Stimulated activated CD8-positive, alpha-beta memory T cell treated with anti-CD3 and anti-CD28 coated beads, Interleukin-12 subunit alpha, Interleukin-12 subunit beta, amount 100 ng/mL, for 4 hours (primary cell): ENCODE measurements at regions not wholly inside any gene's neighbourhood (a gene's known extent, or its start where the extent isn't known, plus 50 kb on each side); places are given as distances from the start of the nearest gene placed in this dataset.

Source experiments
- DNase-seq: peaks from one replicate; pipeline ENCODE4 v3.0.0-alpha.2; 2020; ENCODE audit warnings: low read depth

DNA sequence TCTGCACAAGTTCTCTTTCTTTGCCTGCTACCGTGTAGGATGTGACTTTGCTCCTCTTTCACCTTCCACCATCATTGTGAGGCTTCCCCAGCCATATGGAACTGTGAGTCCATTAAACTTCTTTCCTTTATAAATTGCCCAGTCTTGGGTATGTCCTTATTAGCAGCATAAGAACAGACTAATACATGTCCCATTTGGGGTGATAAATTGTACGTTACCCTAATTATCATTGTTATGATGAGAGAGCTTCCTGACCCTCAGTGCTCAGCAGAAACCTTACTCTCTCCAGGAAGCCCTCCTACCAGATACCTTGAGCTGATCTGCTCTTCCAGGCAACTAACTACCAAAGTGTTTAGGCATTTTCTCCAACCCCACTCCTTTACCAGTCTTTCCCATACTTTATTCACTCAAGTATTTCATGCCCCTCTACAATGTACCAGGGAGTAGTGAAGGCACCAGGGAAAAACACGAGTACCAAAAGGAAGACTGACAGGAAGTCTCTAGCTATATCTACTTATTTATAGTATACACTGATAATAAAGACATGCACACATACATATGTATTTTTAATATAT lies 196.2 kb downstream of the MYCN start:
- no peak for DNase-seq

DNA sequence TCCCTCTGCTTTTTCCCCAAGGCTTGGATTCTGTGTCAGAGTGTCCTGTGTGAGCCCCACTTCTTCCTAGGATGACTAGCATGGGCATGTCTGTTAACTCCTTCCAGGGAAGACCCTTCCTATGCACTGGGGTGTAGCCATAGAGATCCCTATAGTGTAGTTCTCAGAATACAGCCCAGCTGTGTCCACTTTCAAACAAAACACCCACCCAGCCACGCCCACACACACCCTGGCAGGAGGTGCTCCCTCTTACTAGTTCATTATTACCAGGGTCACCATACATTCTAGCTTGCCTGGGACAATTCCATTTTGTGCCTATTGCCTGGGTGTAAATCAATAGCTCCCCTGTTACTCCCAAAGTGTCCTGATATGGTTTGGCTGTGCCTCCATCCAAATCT lies 195.6 kb downstream of the MYCN start:
- no peak for DNase-seq

DNA sequence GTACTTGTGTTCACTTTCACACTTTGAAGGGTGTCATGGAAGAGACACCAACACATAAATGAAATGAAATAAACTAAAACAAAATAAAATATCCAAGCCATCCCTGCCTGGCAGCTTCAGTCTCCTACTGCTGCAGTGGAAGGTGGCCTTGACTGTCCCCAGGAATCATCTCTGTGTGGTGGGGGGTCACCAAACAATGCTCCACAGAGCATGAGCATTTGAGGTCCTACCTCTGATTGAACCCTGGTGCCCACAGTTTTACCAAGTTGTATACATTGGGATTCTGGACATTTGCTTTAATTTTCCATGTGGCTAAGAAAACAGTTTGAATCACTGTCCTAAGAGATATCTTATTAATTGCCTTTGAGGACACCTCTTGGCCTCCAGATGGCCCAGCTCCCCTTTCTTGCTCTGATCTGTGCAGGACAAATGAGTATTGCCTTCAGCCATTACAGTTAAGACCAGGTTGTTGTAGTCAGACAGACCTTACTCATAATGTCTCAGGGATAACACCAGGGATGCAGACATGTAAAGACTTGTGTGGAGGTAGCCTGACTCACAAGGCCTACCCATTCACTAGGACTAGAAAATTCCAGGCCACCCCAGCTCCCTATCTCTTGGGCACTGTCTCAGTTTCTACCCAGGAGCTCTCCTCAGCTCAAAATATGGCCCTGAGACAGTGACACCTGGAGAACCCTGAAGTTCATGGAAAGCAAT lies 195.0 kb downstream of the MYCN start:
- DNase-seq, result no peak

DNA sequence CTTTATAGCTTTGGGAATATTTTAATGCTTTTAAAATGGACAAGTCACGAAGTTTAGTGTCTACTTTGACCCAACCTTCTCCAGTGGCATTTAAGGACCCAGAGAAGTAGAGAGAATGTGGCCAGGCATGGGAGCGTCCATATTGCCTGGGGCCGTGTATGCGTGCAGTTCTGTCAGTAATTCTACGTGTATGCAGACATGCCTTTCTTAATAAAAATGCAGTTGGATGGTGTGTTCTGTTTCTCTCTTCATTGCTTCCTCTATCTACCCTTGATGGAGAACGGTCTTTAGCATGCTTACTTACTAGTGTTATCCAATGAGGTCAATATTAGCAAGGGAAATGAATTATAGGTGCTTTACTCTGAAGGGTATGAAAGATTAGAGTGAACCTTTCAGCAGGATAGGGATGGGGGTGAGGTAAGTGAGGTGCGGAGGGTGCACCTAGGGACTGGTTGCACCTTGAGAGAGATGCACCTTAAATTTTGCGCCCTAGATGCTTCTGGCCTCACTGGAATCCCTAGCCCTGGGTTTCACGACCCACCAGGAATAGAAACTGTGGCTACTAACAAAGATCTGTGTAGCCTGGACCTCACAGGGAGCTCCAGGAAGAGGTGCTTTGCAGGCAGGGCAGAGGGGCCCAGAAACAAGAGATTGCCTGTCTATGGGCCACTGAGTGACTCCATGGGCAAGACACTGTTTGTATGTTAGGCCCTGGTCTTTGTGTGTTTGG lies 194.3 kb downstream of the MYCN start:
- DNase-seq, result no peak

DNA sequence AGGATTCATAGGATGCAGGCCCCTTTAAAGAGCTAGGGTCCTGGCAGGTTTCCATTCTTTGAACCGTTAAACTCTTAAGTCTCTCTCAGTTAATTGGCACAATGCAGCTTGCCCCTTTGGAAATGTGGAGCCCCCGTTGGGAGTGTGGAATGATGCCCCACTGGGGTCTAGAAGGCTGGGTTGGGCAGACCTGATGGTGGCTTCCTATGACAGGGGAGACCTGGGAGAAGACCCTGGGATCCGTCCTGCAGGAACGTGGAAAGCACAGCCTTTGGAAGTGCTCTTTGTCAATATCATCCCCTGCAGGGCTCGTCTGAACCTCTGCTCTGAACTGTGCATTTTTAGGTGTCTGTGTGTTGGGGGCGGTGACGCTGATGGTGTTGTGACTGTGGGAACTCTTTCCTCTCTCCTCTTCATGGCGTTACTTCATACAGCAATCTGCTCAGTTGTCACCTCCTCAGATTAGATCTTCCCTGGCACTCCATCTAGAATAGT lies 190.6 kb downstream of the MYCN start:
- DNase-seq, result no peak

DNA sequence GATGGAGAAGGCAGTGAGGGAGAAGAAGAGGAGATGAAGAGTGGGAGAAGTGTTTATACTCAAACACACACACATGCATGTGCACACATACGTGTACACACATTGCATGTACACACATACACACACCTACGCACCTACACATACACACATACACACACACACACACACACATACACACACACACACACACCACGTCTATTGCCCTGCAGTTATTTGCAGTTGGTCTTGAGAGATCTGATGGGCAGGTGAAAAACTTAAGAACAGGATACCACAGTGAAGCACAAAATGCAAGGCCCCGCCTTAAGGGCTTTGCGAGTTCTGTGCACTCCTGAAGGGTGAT lies 190.2 kb downstream of the MYCN start:
- DNase-seq, result no peak

DNA sequence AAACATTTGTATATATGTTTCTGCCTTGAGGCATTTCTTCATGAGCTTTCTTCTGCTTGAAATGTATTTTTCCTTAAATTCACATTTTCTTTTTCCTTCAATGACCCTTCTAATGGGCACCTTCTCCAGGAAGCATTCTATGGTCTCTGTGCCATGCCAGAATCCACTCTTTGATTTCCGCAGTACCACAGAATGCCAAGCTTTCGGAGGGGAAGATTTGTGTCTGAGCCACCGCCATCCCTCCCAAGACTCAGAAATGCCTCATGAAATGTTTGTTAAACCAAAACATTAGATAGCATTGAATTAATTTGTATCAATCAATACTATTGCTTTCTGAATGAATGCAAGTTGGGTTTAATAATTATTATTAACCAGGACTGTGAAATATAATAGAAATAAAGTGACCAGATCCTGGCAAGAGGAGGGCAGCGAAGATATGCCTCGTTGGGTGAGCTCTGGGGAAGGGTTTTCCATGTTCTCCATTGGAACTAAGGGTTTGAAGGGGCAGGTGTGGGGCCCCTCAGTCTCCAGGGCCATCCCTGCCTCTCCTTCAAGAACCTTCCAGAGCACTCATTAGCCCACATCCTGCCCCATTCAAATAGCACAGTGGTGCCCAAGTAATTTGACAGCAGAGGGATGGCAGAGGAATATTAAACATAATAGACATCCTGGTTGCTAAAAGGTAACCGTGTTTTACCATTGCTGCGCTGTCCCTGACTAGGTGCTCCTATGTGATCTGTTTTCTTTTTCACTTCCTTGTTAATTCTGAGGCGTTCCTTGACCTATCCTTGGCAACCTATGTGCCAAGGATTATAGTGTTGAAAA lies 189.6 kb downstream of the MYCN start:
- DNase-seq, result no peak

DNA sequence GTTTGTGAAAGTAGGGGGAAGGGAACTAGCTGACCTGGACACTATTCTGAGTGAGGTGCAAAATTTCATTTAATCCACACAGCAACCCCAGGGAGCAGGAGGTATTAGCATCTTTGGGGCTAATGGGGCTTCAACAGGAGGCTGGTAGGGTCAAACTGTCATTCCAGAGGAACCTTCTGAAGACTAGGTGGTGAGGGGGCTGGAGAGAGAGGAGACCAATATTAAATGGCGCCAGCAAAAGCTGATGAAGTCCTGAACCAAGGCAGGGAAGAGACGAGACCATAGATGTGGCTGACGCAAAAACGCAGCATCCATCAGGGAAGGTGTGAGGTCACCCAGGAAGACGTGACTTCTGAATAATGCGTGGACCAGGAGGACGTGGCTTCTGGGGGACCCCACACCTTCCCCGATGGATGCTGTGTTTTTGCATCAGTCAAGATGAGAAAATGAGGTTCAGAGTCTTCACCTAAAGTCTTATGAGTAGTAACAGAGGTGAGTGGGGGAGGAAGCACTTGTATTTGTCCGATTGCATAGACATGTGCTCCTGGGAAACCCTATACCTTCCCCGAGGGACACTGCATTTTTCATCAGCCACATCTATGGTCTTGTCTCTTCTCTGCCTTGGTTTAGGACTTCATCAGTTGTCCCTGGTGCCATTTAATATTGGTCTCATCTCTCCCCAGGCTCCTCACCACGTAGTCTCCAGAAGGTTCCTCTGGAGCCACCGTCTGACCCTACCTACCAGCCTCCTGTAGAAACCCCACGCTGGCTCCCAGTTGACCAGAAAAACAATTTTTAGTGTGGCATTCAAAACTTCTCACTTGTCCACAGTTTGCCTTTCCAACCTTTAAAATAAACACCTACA lies 188.6 kb downstream of the MYCN start:
- DNase-seq, result no peak

DNA sequence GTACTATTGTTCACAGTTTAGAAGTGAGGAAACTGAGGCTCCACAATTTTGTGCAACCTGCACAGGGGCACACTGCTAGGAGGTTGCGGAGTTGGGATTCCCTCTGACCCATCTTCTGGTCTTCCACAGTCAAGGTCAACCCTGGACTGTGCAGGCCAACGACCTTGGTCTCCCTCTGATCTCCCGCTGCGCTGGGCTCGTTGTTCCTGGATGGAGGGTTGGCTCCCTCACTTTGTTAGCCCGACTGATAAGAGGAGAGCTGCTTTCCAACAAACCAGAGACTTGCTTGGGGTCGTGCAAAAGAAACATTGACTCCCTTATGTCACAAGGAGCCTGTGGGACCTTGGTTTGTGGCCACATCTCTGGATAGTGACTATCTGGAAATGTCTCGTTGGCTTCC lies 187.6 kb downstream of the MYCN start:
- no peak for DNase-seq

DNA sequence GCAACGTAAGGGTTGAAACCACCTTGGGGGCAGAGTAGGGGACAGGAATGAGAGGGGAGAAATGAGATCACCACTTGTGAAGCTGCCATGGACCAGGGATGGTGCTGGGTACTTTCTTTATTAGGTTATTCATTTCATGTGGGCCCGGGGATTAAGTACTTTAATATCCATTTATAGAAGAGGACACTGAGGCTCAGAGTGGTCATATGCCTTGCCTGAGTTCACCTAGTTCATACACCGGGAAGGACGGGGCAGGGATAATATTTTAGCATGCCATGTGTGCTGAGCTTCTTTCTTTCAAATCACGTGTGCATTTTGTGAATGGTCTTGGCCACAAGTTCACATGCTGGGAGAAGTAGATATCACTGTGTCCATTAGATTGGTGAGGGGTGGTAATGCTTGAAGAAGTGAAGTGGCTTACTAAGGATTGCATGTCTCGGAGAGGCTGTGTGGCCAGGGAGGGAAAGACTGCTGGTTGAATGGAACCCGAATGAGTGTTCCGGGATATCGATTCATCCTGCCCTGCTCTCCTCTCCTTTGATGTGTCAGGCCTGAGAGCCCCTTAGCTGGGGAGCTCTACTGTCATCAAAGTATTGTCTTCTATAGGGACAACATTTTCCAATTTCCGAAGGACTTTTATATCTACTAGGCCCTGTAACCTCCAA lies 187.1 kb downstream of the MYCN start:
- DNase-seq, result no peak

DNA sequence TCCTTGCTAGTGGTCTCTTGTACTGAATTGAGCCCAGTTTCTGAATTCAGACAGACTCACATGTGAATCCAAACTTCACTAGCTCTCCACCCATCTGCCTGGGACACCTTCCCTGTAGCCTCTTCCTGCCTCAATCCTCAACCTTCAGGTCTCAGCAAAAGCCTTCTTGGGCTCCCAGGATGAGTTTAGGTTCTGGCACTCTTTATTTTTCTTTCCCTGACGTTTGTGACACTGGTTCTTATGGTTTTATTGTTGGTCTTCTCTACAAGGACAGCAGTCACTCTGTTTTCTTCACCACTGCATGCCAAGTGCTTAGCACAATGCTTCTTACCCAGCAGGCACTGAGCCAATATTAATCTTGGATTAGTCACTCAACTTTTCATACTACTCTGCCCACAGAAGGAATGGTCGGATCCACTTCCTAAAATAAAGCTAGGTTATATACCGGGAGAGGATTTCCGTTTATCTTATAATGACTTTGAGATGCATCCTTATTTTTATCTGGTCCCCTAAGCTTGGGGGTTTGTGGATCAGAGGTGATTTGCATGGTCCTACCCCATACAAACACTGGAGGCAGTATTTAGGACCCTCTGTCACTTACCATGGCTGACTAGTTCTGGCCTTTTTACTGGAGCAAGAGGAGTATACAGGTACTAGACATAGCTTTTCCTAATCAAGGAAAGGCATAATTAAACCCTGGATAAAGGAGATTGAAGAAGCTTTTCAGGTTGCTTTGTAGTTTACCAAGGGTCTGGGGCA lies 186.3 kb downstream of the MYCN start:
- DNase-seq, result no peak

DNA sequence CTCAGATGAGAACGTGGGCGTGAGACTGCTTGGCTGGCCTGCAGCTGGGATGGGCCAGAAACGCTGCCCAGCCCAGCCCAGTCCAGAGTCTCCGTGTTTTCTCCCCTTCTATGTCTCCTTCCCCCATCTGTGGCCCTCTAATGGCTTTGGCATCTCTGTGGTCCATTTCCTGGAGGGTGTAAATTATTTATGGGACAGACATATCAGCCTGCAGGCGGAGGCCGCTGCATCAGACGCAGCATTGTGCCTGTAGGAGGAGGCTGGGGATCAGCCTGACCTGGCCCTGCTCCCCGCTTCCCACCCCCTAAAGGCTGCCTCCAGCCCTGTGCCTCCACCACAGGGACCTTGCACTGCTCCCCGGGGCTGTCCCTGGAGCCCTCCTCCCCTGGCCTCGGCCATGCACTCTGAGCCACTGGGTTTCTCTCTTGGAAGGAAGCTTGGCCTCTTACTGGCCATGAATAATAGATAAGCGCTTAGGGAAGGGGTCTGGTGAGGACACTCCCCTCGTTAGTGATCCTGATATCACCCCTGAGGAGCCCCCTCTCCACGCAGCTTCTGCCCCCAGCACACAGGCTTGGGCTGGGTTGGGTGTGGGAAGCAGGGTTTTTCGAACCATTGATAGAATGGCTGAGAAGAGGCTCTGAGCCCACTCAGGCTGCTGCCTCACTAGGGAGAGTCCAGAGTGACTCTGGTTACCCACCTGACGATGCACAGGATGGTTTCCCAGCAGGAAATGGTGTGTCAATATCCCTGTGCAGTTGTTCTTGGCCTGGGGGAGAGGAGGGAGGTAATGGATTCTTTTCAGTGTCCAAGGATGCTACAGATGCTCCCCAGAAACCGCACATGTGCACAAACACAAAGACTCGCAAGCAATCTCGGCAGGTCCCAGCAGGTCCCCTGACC lies 185.5 kb downstream of the MYCN start:
- no peak for DNase-seq

DNA sequence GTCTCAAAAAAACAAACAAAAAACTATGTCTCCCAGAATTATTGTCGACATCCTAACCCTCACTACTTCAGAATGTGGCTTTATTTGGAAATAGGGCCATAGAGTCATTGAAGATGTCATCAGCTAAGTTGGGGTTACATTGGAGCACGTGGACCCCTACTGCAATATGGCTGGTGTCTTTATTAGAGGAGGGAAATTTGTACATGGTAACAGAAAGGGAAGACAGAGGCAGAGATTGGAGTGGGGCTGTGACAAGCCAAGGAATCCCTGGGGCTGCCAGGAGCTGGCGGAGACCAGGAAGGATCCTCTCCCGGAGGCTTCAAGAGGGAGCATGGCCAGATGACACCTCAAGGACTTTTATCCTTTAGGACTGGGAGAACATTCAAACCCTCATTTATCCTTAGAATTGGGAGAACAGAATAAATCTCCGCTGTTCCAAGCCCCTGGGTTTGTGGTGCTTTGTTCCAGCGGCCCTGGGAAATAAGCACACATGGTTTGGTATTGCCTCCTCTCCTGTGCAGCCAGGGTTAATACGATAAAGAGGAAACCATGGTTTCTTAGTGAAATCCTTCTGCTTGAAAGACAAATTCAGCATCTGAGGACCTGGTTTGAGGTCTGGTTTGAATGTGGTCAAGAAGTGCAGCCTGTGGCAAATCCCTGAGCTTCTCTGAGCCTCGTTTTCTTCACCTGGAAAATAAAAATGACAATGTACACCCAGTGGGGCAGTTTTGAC lies 184.7 kb downstream of the MYCN start:
- DNase-seq, result no peak

DNA sequence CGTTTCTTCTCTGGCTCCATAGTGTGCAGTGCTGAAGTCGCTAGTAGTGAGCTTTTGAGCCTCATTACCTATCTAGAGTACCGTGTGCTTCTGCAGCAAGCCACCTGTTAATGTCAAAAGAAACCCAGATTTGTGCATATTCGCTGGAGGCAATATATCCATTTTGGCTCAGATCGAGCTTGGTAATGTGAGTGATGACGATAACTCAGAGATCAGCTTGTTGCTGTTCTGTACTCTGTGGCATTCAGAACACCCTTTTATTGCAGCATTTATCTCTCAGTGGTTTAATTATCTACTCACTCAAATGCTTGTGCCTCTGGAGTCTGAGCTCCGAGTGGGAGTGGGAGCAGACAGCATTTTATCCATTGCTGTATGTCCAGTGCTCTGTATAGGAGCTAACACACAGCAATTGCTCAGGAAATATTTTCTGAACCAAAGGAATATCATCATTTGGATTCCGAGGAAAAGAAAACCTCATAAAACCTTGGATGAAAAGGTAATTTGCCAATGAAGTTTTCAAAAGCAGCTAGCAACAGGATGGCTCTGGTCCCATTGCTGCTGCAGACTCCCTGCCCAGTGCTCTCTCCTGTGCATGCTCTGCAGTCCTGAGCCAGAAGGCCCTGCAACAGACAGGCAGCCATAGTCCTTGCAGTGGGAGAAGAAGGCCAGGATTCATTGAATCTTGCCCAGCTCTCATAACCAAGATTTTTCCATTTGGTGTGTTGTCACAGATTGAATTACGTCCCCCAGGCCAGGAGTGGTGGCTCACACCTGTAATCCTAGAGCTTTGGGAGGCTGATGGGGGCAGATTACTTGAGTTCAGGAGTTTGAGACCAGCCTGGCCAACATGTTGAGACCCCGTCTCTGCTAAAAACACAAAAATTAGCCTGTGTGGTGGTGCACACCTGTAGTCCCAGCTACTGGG lies 183.8 kb downstream of the MYCN start:
- DNase-seq, result no peak

DNA sequence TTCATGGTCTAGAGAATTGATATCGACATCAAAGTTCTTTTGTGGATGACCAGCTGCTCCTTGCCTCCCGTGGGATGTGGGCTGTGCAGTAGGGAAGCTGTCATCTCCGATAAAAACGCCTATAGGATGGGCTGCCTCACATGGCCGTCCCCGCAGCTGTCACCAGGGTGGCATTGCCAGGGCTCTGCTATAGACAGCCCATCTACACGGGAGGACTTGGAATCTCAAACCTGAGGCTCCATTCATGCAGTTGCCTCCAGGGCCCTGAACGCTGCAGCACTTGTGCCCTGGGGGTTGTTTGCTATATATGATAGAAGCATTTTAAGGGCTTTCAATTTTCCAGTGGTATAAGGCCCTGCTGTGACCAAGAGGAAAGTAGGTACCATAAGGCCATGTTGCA lies 183.1 kb downstream of the MYCN start:
- DNase-seq, result no peak

DNA sequence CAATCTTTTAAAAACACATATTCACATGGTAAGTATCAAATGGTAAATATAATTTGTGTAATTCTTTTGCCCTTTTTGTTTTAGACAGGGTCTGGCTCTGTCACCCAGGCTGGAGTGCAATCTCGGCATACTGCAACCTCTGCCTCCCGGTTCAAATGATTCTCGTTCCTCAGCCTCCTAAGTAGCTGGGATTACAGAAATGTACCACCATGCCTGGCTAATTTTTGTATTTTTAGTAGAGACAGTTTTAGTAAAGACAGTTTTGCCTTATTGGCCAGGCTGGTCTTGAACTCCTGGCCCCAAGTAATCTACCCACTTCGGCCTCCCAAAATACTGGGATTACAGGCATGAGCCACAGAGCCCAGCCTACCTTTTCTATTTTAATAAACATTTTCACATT lies 182.2 kb downstream of the MYCN start:
- no peak for DNase-seq

DNA sequence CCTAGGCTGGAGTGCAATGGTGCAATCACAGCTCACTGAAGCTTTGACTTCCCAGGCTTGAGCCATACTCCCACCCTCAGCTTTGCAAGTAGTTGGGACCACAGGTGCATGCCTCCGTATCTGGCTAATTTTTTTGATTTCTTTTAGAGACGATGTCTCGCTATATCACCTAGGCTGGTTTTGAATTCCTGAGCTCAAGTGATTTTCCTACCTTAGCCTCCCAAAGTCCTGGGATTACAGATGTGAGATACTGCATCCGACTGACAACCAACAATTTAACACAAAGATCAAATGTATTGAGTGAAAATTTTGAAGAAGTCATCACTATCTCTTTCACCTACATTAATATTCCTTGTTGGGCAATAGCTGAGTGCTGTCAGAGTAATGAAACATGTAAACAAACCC lies 181.6 kb downstream of the MYCN start:
- DNase-seq, result no peak
